Vagina (tissue), 2 donors: ENCODE measurements at regions not wholly inside any gene's neighbourhood (a gene's known extent, or its start where the extent isn't known, plus 50 kb on each side); places are given as distances from the start of the nearest gene placed in this dataset.

Experiments used
- CTCF ChIP-seq, 3 experiments: fragments of 450-650 bp in 2 of 3; fragments of 200-600 bp in 1 of 3; sonication (generic) in 1 of 3; IDR thresholded peaks; one replicate each; pipeline ENCODE4 v1.5.1; 2017 to 2019; ENCODE audit warnings: antibody characterized with exemption in 3 of 3, mild to moderate bottlenecking in 2 of 3, moderate library complexity in 2 of 3
- POLR2A ChIP-seq, 2 donors: fragments of 450-650 bp; IDR thresholded peaks; one replicate each; pipeline ENCODE4 v1.6.1; 2017; ENCODE audit warnings: antibody characterized with exemption in 2 of 2, mild to moderate bottlenecking in 2 of 2, moderate library complexity in 2 of 2

DNA sequence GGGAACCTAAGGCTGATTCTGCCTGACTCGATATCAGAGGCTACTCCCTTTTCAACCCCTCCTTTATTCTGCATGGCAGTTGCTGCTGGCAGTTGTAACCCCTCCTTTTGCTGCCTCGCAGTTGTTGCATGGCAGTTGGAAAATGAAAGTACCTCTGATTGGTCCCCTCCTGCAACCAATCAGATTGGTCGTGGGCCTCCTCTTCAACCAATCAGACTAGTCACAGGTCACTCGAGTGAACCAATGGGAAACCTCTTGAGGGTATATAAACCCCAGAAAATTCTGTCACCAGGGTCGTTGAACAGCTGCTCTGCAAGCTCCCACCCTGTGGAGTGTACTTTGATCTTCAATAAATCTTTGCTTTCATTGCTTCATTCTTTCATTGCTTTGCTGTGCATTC lies 294.3 kb upstream of the SLC8A1 start:
- TF ChIP-seq CTCF (IDR thresholded peaks at IDR 0.05) = no peak
- TF ChIP-seq POLR2A (IDR thresholded peaks at IDR 0.05) = no peak
